GM12878 (cell line): ENCODE measurements at regions not wholly inside any gene's neighbourhood (a gene's known extent, or its start where the extent isn't known, plus 50 kb on each side); places are given as distances from the start of the nearest gene placed in this dataset.

ENCODE experiments used
- ATAC-seq: fragments of 200-7000 bp; cut with Tn5 transposase; 3 replicates; pipeline ENCODE4 v1.9.1; 2020; ENCODE audit warnings: mild to moderate bottlenecking, moderate library complexity
- BruUV-seq: library from RNA; stranded (reverse); fragments of 400-500 nt; replicated peaks from 2 replicates; lab custom pipeline; 2021; lab: Mats Ljungman, UMichigan
- CTCF ChIA-PET: fragments of 300-600 bp; sonication (Branson Sonifier 250); formaldehyde crosslinking; extraction: SDS; loops from one replicate; lab custom pipeline; 2021; ENCODE audit warnings: inconsistent platforms; lab: Yijun Ruan, JAX
- POLR2A ChIA-PET: fragments of 350-600 bp; formaldehyde crosslinking; extraction: SDS; loops from one replicate; lab custom pipeline; 2021; ENCODE audit warnings: inconsistent platforms; lab: Charles Lee
- RAD21 ChIA-PET: fragments of 300-600 bp; sonication (Branson Sonifier 250); formaldehyde crosslinking; loops from one replicate; lab custom pipeline; 2023; ENCODE audit warnings: antibody characterized with exemption; ENCODE audit not compliant: unreplicated experiment; lab: Charles Lee
- SMC1A ChIA-PET: fragments of 300-600 bp; sonication (Branson Sonifier 250); formaldehyde crosslinking; loops from one replicate; lab custom pipeline; 2023; ENCODE audit not compliant: unreplicated experiment, uncharacterized antibody; lab: Charles Lee
- DNase-seq: peaks from one replicate; pipeline ENCODE4 v3.0.0-alpha.2; 2011; ENCODE audit warnings: low read depth, low spot score
- FAIRE-seq: peaks from 3 replicates; lab custom pipeline; 2011; peaks lifted over from hg19 to GRCh38; lab: Jason Lieb, UNC
- H2AFZ ChIP-seq: 2 replicates; pipeline ENCODE4 v1.6.0; 2011; ENCODE audit warnings: low read depth, low read length, control low read depth; ENCODE audit not compliant: control insufficient read depth
- H3K27ac ChIP-seq: 2 replicates; pipeline ENCODE4 v1.5.1; 2011; ENCODE audit warnings: control low read depth; ENCODE audit not compliant: control insufficient read depth, insufficient read depth
- H3K27me3 ChIP-seq, 2 experiments: replicated peaks in 1 of 2; 2 replicates each; pipeline versions ENCODE4 v1.6.0 to v1.6.1; 2011; ENCODE audit warnings: low read length in 1 of 2; ENCODE audit not compliant: control insufficient read depth in 2 of 2, insufficient read depth in 2 of 2
- H3K36me3 ChIP-seq, 2 experiments: 2 replicates each; pipeline ENCODE4 v1.5.1; 2011; ENCODE audit warnings: low read length in 1 of 2; ENCODE audit not compliant: control insufficient read depth in 2 of 2, insufficient read depth in 2 of 2
- H3K4me1 ChIP-seq: 2 replicates; pipeline ENCODE4 v1.6.1; 2011; ENCODE audit warnings: mild to moderate bottlenecking, low read length, moderate library complexity, mixed read lengths; ENCODE audit not compliant: control insufficient read depth, insufficient read depth
- H3K4me2 ChIP-seq: 2 replicates; pipeline ENCODE4 v1.6.0; 2011; ENCODE audit warnings: control low read depth; ENCODE audit not compliant: control insufficient read depth, insufficient read depth
- H3K4me3 ChIP-seq: fragments of 200-600 bp; sonication (generic); 2 replicates; pipeline ENCODE4 v1.5.1; 2016
- H3K79me2 ChIP-seq: 2 replicates; pipeline ENCODE4 v1.6.0; 2011; ENCODE audit warnings: low read length; ENCODE audit not compliant: control insufficient read depth, insufficient read depth
- H3K9ac ChIP-seq: 2 replicates; pipeline ENCODE4 v1.8.0; 2011; ENCODE audit warnings: low read length, control low read depth, mixed read lengths; ENCODE audit not compliant: control insufficient read depth, insufficient read depth
- H3K9me3 ChIP-seq: replicated peaks from 3 replicates; pipeline ENCODE4 v1.5.1; 2011; ENCODE audit warnings: mild to moderate bottlenecking, low read length; ENCODE audit not compliant: control insufficient read depth, insufficient read depth
- H4K20me1 ChIP-seq: 2 replicates; pipeline ENCODE4 v1.6.0; 2011; ENCODE audit not compliant: control insufficient read depth, insufficient read depth
- BMI1 ChIP-seq: fragments of 450-650 bp; IDR thresholded peaks from 2 replicates; pipeline ENCODE4 v1.6.1; 2016; ENCODE audit warnings: mild to moderate bottlenecking, moderate library complexity, borderline replicate concordance
- E2F4 ChIP-seq: IDR thresholded peaks from 2 replicates; pipeline ENCODE4 v1.6.1; 2012; ENCODE audit warnings: low read depth, low read length, improper control_type of control experiment
- HDAC2 ChIP-seq: fragments of 200-600 bp; sonication (generic); IDR thresholded peaks from 2 replicates; pipeline ENCODE4 v1.6.1; 2017
- MAX ChIP-seq: IDR thresholded peaks from 2 replicates; pipeline ENCODE4 v1.6.1; 2012; ENCODE audit warnings: low read depth, low read length, improper control_type of control experiment
- NR2F1 ChIP-seq: fragments of 450-650 bp; conservative IDR thresholded peaks from 2 replicates; pipeline ENCODE4 v1.6.1; 2017; ENCODE audit warnings: mild to moderate bottlenecking
- SIN3A ChIP-seq: IDR thresholded peaks from 2 replicates; pipeline ENCODE4 v1.6.1; 2012; ENCODE audit warnings: low read depth, low read length, improper control_type of control experiment
- SKIL ChIP-seq: fragments of 450-650 bp; IDR thresholded peaks from 2 replicates; pipeline ENCODE4 v1.6.1; 2017; ENCODE audit warnings: mild to moderate bottlenecking, low read depth, inconsistent platforms; ENCODE audit not compliant: poor library complexity, severe bottlenecking
- SRF ChIP-seq, 2 experiments: IDR thresholded peaks; 2 replicates each; pipeline ENCODE4 v1.6.1; 2011; ENCODE audit warnings: low read depth in 2 of 2, low read length in 2 of 2, mild to moderate bottlenecking in 1 of 2, moderate library complexity in 1 of 2
- SUZ12 ChIP-seq: fragments of 200-600 bp; sonication (generic); IDR thresholded peaks from one replicate; pipeline ENCODE4 v1.6.1; 2018; ENCODE audit warnings: antibody characterized with exemption, mild to moderate bottlenecking; ENCODE audit not compliant: unreplicated experiment
- TCF3 ChIP-seq: IDR thresholded peaks from 2 replicates; pipeline ENCODE4 v1.6.1; 2012; ENCODE audit warnings: low read depth, mild to moderate bottlenecking, low read length, borderline replicate concordance; ENCODE audit not compliant: insufficient read depth
- USF2 ChIP-seq: IDR thresholded peaks from 2 replicates; pipeline ENCODE4 v1.6.1; 2011; ENCODE audit warnings: low read depth, low read length, improper control_type of control experiment, borderline replicate concordance
- YY1 ChIP-seq: IDR thresholded peaks from 2 replicates; pipeline ENCODE4 v1.6.1; 2011; ENCODE audit warnings: low read depth, mild to moderate bottlenecking, low read length
- WGBS: methylation state at CpG from one replicate; pipeline ENCODE4 v1.1.6; 2016; ENCODE audit warnings: low lambda C conversion rate; ENCODE audit not compliant: insufficient replicate concordance, insufficient coverage; ENCODE audit errors: missing lambda C conversion rate; 5-methylcytosine and 5-hydroxymethylcytosine counted together
- in situ Hi-C: fragments of 300-500 bp; cut with MboI; formaldehyde crosslinking; loops from 9 replicates; pipeline ENCODE4 v1.14.3; 2018; ENCODE audit warnings: mixed read lengths
- intact Hi-C: fragments of 100-400 bp; cut with micrococcal nuclease; formaldehyde crosslinking; loops from one replicate; pipeline ENCODE4 v1.14.2; 2022; ENCODE audit not compliant: unreplicated experiment

GRCh38 chr7:25665903-25666670 is 437.8 kb upstream of the NPVF start (continued):
- no peak for TF ChIP-seq E2F4

- Histone ChIP-seq H3K9ac (no peak overlapping the region), H2AFZ (no peak overlapping the region), H3K36me3 (no peaks in the 10 kb centered on the region), H3K4me2 (no peak overlapping the region), H4K20me1 (no peaks in the 10 kb centered on the region), H3K27me3 (no peaks in the 10 kb centered on the region), H3K27ac (no peak overlapping the region), H3K4me1 (no peaks in the 10 kb centered on the region), H3K4me3 (no peak overlapping the region), H3K79me2 (no peaks in the 10 kb centered on the region), H3K9me3 (no peaks in the 10 kb centered on the region)
- ChIA-PET RAD21 (no interaction called here), SMC1A (no interaction called here), POLR2A (no interaction called here), CTCF (no interaction called here)
- TF ChIP-seq SKIL (no peak), SUZ12 (no peak), BMI1 (no peak), NR2F1 (no peak), SIN3A (no peak), TCF3 (no peak), MAX (no peak), HDAC2 (no peak), USF2 (no peak), YY1 (no peak), SRF (IDR thresholded peaks at IDR 0.05; ENCODE audit: low read depth in 2 of 2, low read length in 2 of 2) (no peak)
- 33% methylated on average over 2 of the region's 2 CpGs for WGBS
- ATAC-seq (no peak), DNase-seq (no peak), FAIRE-seq (no peak)
- no TSS peak for BruUV-seq
- in situ Hi-C loops = no loop called here
- intact Hi-C loops = no loop called here
Measured at GRCh38 chr7:25666671-25667060, 438.4 kb upstream of the NPVF start.
